SK-N-SH treated with all-trans-retinoic acid at 6 μM for 48 hours (cell line): ENCODE measurements at regions not wholly inside any gene's neighbourhood (a gene's known extent, or its start where the extent isn't known, plus 50 kb on each side); places are given as distances from the start of the nearest gene placed in this dataset.

ENCODE experiments used
- ARNTL ChIP-seq: fragments of 450-650 bp; formaldehyde crosslinking; IDR thresholded peaks from 2 replicates; pipeline ENCODE4 v1.5.0; 2020; ENCODE audit warnings: low read depth, mild to moderate bottlenecking, moderate library complexity, borderline replicate concordance
- BACH2 ChIP-seq: fragments of 250-450 bp; sonication (Bioruptor Pico); IDR thresholded peaks from 2 replicates; pipeline ENCODE4 v1.9.0; 2021; ENCODE audit warnings: mild to moderate bottlenecking, borderline replicate concordance
- CREB5 ChIP-seq: fragments of 250-450 bp; sonication (Bioruptor Pico); IDR thresholded peaks from 2 replicates; pipeline ENCODE4 v1.5.1; 2020; ENCODE audit warnings: low read depth, mild to moderate bottlenecking, moderate library complexity
- ISL1 ChIP-seq: fragments of 250-450 bp; sonication (Bioruptor Pico); IDR thresholded peaks from 2 replicates; pipeline ENCODE4 v2.1.2; 2022; ENCODE audit warnings: mild to moderate bottlenecking, moderate library complexity
- OSR1 ChIP-seq: fragments of 250-450 bp; sonication (Bioruptor Pico); IDR thresholded peaks from 2 replicates; pipeline ENCODE4 v1.8.0; 2022; ENCODE audit warnings: moderate library complexity, mild to moderate bottlenecking, inconsistent platforms
- PATZ1 ChIP-seq: fragments of 250-450 bp; sonication (Bioruptor Pico); IDR thresholded peaks from 2 replicates; pipeline ENCODE4 v1.8.0; 2020; ENCODE audit warnings: mild to moderate bottlenecking, moderate library complexity, borderline replicate concordance
- RARB ChIP-seq: fragments of 250-450 bp; sonication (Bioruptor Pico); IDR thresholded peaks from 2 replicates; pipeline ENCODE4 v1.8.0; 2021; ENCODE audit warnings: mild to moderate bottlenecking, moderate library complexity
- TCF4 ChIP-seq: fragments of 250-450 bp; sonication (Bioruptor Pico); IDR thresholded peaks from 2 replicates; pipeline ENCODE4 v1.8.0; 2021; ENCODE audit warnings: mild to moderate bottlenecking, moderate library complexity, borderline replicate concordance
- ZFP3 ChIP-seq: fragments of 250-450 bp; sonication (Bioruptor Pico); IDR thresholded peaks from 2 replicates; pipeline ENCODE4 v1.5.0; 2020; ENCODE audit warnings: mild to moderate bottlenecking, moderate library complexity
- ZFP30 ChIP-seq: fragments of 450-650 bp; formaldehyde crosslinking; IDR thresholded peaks from 2 replicates; pipeline ENCODE4 v1.5.0; 2022; ENCODE audit warnings: mild to moderate bottlenecking, moderate library complexity
- ZNF565 ChIP-seq: fragments of 450-650 bp; formaldehyde crosslinking; conservative IDR thresholded peaks from 2 replicates; pipeline ENCODE4 v1.5.0; 2020; ENCODE audit warnings: low read depth, mild to moderate bottlenecking, moderate library complexity
- ZNF70 ChIP-seq: fragments of 450-650 bp; formaldehyde crosslinking; IDR thresholded peaks from 2 replicates; pipeline ENCODE4 v1.5.0; 2020; ENCODE audit warnings: mild to moderate bottlenecking, moderate library complexity

- TF ChIP-seq ZFP30 (no peak), ZFP3 (CRISPR knock-in tag) (no peak), TCF4 (CRISPR knock-in tag) (no peak), PATZ1 (CRISPR knock-in tag) (no peak), ZNF565 (CRISPR knock-in tag) (no peak), RARB (CRISPR knock-in tag) (no peak), BACH2 (CRISPR knock-in tag) (no peak), OSR1 (CRISPR knock-in tag) (no peak), ZNF70 (CRISPR knock-in tag) (no peak), ISL1 (no peak), ARNTL (CRISPR knock-in tag) (no peak), CREB5 (no peak)
These were observed 126.8 kb upstream of the FBXL7 start for GRCh38 chr5:15373151-15373550.
